Neutrophil (primary cell): ENCODE measurements at regions not wholly inside any gene's neighbourhood (a gene's known extent, or its start where the extent isn't known, plus 50 kb on each side); places are given as distances from the start of the nearest gene placed in this dataset.

ENCODE experiments used
- H3K27ac ChIP-seq: fragments of 200-600 bp; sonication (generic); 2 replicates; pipeline ENCODE4 v1.5.1; 2016; ENCODE audit warnings: mild to moderate bottlenecking, moderate library complexity
- H3K27me3 ChIP-seq: fragments of 200-600 bp; sonication (generic); 2 replicates; pipeline ENCODE4 v1.6.0; 2016; ENCODE audit warnings: mild to moderate bottlenecking
- H3K36me3 ChIP-seq: fragments of 200-600 bp; sonication (generic); 2 replicates; pipeline ENCODE4 v1.5.1; 2017
- H3K4me1 ChIP-seq, 2 experiments: fragments of 200-600 bp in 1 of 2; sonication (generic) in 1 of 2; 1 replicate in 1 of 2; 2 replicates in 1 of 2; pipeline versions ENCODE4 v1.5.1 to v1.6.1; 2013 to 2016; ENCODE audit warnings: low read depth in 1 of 2, low read length in 1 of 2, mild to moderate bottlenecking in 1 of 2, moderate library complexity in 1 of 2; ENCODE audit not compliant: control insufficient read depth in 1 of 2, insufficient read depth in 1 of 2
- H3K4me3 ChIP-seq, 2 experiments: fragments of 200-600 bp in 1 of 2; sonication (generic) in 1 of 2; 1 replicate in 1 of 2; 2 replicates in 1 of 2; pipeline ENCODE4 v1.5.1; 2013 to 2016; ENCODE audit warnings: low read depth in 1 of 2, low read length in 1 of 2, mild to moderate bottlenecking in 1 of 2, moderate library complexity in 1 of 2
- H3K9me3 ChIP-seq: fragments of 200-600 bp; sonication (generic); 2 replicates; pipeline ENCODE4 v1.5.1; 2016
- TF ChIP-seq, protein P1 (sequence below): fragments of 200-600 bp; sonication (generic); IDR thresholded peaks from 2 replicates; pipeline ENCODE4 v1.5.1; 2016; ENCODE audit warnings: antibody characterized with exemption

DNA sequence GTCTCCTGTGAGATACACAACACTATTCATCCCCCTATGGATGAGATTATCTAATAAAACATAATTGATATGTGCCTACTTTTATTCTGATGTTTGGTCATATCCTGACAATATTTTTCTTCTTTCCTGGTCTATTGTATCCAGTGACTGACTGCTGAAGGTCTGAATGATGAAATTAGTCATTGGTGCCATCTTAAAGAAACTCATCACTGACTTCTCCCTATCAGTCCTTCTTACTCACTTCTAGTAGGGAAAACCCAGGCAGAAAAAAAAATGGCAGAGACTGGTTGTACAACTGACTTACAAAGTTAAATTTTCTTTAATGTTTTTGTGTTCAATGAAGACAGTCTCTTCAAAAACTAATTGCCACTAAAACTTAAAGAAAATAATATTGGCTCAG lies 377.4 kb downstream of the HTR7 start:
- no peak overlapping the region for H3K4me3 ChIP-seq
- H3K27ac ChIP-seq: no peak overlapping the region
- no peaks in the 10 kb centered on the region for H3K27me3 ChIP-seq
- H3K9me3 ChIP-seq: no peaks in the 10 kb centered on the region
- no peaks in the 10 kb centered on the region for H3K36me3 ChIP-seq
- H3K4me1 ChIP-seq: no peaks in the 10 kb centered on the region
- TF ChIP-seq, protein P1, sequence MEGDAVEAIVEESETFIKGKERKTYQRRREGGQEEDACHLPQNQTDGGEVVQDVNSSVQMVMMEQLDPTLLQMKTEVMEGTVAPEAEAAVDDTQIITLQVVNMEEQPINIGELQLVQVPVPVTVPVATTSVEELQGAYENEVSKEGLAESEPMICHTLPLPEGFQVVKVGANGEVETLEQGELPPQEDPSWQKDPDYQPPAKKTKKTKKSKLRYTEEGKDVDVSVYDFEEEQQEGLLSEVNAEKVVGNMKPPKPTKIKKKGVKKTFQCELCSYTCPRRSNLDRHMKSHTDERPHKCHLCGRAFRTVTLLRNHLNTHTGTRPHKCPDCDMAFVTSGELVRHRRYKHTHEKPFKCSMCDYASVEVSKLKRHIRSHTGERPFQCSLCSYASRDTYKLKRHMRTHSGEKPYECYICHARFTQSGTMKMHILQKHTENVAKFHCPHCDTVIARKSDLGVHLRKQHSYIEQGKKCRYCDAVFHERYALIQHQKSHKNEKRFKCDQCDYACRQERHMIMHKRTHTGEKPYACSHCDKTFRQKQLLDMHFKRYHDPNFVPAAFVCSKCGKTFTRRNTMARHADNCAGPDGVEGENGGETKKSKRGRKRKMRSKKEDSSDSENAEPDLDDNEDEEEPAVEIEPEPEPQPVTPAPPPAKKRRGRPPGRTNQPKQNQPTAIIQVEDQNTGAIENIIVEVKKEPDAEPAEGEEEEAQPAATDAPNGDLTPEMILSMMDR: no peak

DNA sequence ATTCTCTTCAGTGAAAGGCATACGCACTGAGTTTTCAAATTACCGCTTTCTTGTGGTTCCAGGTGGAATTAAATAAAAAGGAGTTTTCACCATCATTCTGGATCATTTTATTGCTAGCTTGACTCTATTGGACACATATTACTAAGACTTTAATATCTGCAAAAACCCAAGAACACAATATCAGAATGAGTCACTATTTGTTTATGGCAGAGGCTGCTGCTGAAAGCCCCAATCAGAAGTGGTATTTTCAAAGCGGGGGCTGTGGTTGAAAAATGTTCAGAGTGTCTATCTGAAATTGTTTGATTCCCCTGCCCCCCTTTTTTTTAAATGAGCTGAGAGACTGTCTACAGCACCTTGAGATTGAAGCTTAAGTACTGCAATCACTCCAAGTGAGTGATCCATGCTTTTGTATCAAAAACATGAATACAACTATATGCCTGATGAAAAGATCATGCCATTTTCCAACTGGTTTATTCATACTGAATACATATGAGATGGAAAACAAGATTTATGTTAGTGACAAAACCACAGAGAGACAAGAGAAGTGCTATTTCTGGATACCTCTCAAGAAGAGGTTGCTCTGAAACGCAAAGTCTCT lies 376.4 kb downstream of the HTR7 start:
- Histone ChIP-seq H3K27me3 (no peaks in the 10 kb centered on the region), H3K27ac (no peak overlapping the region), H3K9me3 (no peaks in the 10 kb centered on the region), H3K4me3 (no peak overlapping the region), H3K36me3 (no peaks in the 10 kb centered on the region), H3K4me1 (no peaks in the 10 kb centered on the region)
- TF ChIP-seq, protein P1: no peak

DNA sequence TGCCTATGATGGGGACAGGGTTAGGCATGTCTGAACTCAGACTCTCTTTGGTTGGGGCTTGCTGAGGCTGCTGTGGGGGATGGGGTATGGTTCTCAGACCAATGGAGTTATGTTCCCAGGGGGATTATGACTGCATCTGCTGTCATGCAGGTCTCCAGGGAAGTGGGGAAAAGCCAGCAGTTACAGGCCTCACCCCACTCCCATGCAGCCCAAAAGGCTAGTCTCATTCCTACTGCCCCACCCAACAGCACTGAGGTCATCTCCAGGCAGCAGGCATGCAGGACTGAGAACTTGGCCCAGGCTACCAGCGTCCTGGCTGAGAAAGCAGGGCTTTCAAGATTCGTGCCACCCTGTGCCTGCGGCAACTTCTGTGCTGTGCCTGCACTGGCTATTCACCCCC lies 373.3 kb downstream of the HTR7 start:
- Histone ChIP-seq H3K4me1 (no peaks in the 10 kb centered on the region), H3K9me3 (no peaks in the 10 kb centered on the region), H3K4me3 (no peak overlapping the region), H3K27ac (no peak overlapping the region), H3K27me3 (no peaks in the 10 kb centered on the region), H3K36me3 (no peaks in the 10 kb centered on the region)
- TF ChIP-seq, protein P1: no peak

DNA sequence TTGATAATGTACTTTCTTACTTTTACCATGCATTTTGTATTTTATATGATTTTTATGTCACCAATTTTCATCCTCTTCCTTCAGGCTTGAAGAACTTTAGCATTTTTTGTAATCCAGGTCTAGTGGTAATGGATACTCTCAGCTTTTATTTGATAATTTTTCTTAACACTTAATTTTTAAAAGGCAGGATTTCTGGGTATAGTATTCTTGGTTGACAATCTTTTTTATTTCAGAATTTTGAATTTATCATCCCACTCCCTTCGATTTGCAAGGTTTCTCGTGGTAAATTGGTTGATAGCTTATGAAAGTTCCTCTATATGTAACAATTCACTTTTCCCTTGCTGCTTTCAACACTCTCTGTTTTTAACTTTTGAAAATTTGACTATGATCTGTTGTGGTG lies 363.7 kb downstream of the HTR7 start:
- H3K9me3 ChIP-seq: no peaks in the 10 kb centered on the region
- no peaks in the 10 kb centered on the region for H3K27me3 ChIP-seq
- TF ChIP-seq, protein P1: no peak
- no peak overlapping the region for H3K27ac ChIP-seq
- H3K4me1 ChIP-seq: no peaks in the 10 kb centered on the region
- H3K36me3 ChIP-seq: no peaks in the 10 kb centered on the region
- H3K4me3 ChIP-seq: no peak overlapping the region

DNA sequence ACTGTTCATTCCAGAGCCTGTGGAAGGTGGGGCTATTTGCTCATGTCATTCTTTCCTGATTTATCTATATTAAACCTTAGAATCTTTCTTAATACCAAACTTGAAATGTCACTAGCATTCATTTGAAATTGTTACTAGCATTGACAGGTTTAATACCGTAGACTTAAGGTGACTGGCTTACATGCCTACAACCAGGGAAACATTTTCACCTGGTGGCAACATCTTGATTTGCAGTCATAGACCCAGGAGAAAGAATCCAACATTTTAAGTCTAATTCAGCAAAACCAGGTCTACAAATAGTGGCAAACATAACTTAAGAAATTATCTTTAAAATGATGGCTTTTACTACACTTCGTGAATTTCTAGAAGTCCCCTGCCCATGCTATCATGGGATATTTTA lies 353.7 kb downstream of the HTR7 start:
- TF ChIP-seq, protein P1: no peak
- Histone ChIP-seq H3K36me3 (no peaks in the 10 kb centered on the region), H3K27me3 (no peaks in the 10 kb centered on the region), H3K27ac (no peak overlapping the region), H3K4me3 (no peak overlapping the region), H3K9me3 (no peaks in the 10 kb centered on the region), H3K4me1 (no peaks in the 10 kb centered on the region)

DNA sequence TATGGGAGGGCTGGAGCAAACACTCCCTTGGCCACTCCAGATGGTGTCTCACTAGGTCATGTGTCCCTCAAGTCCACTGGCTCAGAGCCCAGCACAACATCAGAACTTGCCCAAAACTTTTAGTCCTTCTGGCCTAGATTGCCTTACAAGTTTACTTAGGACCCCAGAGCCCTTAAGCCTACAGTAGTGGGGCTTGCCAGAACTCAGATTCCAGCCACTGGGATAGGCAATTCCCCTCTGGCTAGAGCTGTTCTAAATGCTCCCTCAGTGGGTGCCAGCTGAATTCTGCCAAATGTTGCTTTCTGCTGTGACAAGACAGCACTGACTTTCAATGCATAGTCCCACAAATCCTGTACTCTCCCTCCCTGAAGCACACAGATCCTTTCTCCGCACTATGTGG lies 331.1 kb downstream of the HTR7 start:
- no peaks in the 10 kb centered on the region for H3K27me3 ChIP-seq
- no peak overlapping the region for H3K4me3 ChIP-seq
- TF ChIP-seq, protein P1: no peak
- no peaks in the 10 kb centered on the region for H3K4me1 ChIP-seq
- no peaks in the 10 kb centered on the region for H3K9me3 ChIP-seq
- no peak overlapping the region for H3K27ac ChIP-seq
- H3K36me3 ChIP-seq: no peaks in the 10 kb centered on the region
